GM19328 (cell line): ENCODE measurements at regions not wholly inside any gene's neighbourhood (a gene's known extent, or its start where the extent isn't known, plus 50 kb on each side); places are given as distances from the start of the nearest gene placed in this dataset.

Source experiments
- ATAC-seq: cut with Tn5 transposase; IDR thresholded peaks from one replicate; pipeline ENCODE4 v1.9.1; 2021; ENCODE audit warnings: mild to moderate bottlenecking, moderate library complexity; ENCODE audit not compliant: unreplicated experiment

GRCh38 chr10:83153714-83154113, 985.6 kb upstream of the GHITM start:
- ATAC-seq, result no peak

- no peak for ATAC-seq
These were observed 975.2 kb upstream of the GHITM start for GRCh38 chr10:83164156-83164555.

GRCh38 chr10:83165265-83165664, 974.0 kb upstream of the GHITM start:
- no peak for ATAC-seq

- no peak for ATAC-seq
These were observed 973.0 kb upstream of the GHITM start for GRCh38 chr10:83166344-83166743.

- no peak for ATAC-seq
These were observed 972.2 kb upstream of the GHITM start for GRCh38 chr10:83167081-83167480.

GRCh38 chr10:83176901-83177300, 962.4 kb upstream of the GHITM start:
- no peak for ATAC-seq

- ATAC-seq, result no peak
These were observed 960.8 kb upstream of the GHITM start for GRCh38 chr10:83178526-83178925.

- ATAC-seq, result no peak
These were observed 959.9 kb upstream of the GHITM start for GRCh38 chr10:83179371-83179770.

GRCh38 chr10:83182076-83182475, 957.2 kb upstream of the GHITM start:
- no peak for ATAC-seq

GRCh38 chr10:83184641-83185040, 954.7 kb upstream of the GHITM start:
- ATAC-seq, result no peak

GRCh38 chr10:83190614-83191013, 948.7 kb upstream of the GHITM start:
- no peak for ATAC-seq

GRCh38 chr10:83193026-83193425, 946.3 kb upstream of the GHITM start:
- ATAC-seq, result no peak

GRCh38 chr10:83195021-83195420, 944.3 kb upstream of the GHITM start:
- ATAC-seq, result no peak

- no peak for ATAC-seq
These were observed 939.9 kb upstream of the GHITM start for GRCh38 chr10:83199374-83199773.

GRCh38 chr10:83205861-83206260, 933.4 kb upstream of the GHITM start:
- no peak for ATAC-seq

GRCh38 chr10:83212632-83213334, 926.5 kb upstream of the GHITM start:
- ATAC-seq, result no peak

- no peak for ATAC-seq
These were observed 925.2 kb upstream of the GHITM start for GRCh38 chr10:83214136-83214535.

- no peak for ATAC-seq
These were observed 921.1 kb upstream of the GHITM start for GRCh38 chr10:83218205-83218604.

GRCh38 chr10:83222300-83222699, 917.0 kb upstream of the GHITM start:
- no peak for ATAC-seq

GRCh38 chr10:83222832-83223742, 916.2 kb upstream of the GHITM start:
- no peak for ATAC-seq

GRCh38 chr10:83225781-83226180, 913.5 kb upstream of the GHITM start:
- ATAC-seq, result no peak

GRCh38 chr10:83229991-83230390, 909.3 kb upstream of the GHITM start:
- ATAC-seq, result no peak
